GM23338 (cell line): ENCODE measurements at regions not wholly inside any gene's neighbourhood (a gene's known extent, or its start where the extent isn't known, plus 50 kb on each side); places are given as distances from the start of the nearest gene placed in this dataset.

Experiments used
- ATAC-seq: fragments of 200-7000 bp; cut with Tn5 transposase; 3 replicates; pipeline ENCODE4 v1.9.1; 2020
- DNase-seq: peaks from one replicate; pipeline ENCODE4 v3.0.0-alpha.2; 2015; ENCODE audit warnings: low spot score
- H2AFZ ChIP-seq: fragments of 200-600 bp; sonication (generic); 2 replicates; pipeline ENCODE4 v1.8.0; 2016; ENCODE audit warnings: antibody characterized with exemption, mild to moderate bottlenecking, moderate library complexity
- H3F3A ChIP-seq: fragments of 200-600 bp; sonication (generic); replicated peaks from 2 replicates; pipeline ENCODE4 v1.8.0; 2017; ENCODE audit warnings: antibody characterized with exemption, mixed run types, low read depth
- H3K27ac ChIP-seq: fragments of 200-600 bp; sonication (generic); 2 replicates; pipeline ENCODE4 v1.6.1; 2016; ENCODE audit warnings: low read depth
- H3K27me3 ChIP-seq: fragments of 200-600 bp; sonication (generic); 2 replicates; pipeline ENCODE4 v1.8.0; 2016; ENCODE audit warnings: mild to moderate bottlenecking, mixed run types, moderate library complexity; ENCODE audit not compliant: insufficient read depth
- H3K36me3 ChIP-seq: fragments of 200-600 bp; sonication (generic); 2 replicates; pipeline ENCODE4 v1.8.0; 2016; ENCODE audit warnings: mild to moderate bottlenecking; ENCODE audit not compliant: insufficient read depth
- H3K4me1 ChIP-seq: fragments of 200-600 bp; sonication (generic); 2 replicates; pipeline ENCODE4 v1.8.0; 2016; ENCODE audit warnings: mild to moderate bottlenecking, moderate library complexity; ENCODE audit not compliant: insufficient read depth
- H3K4me2 ChIP-seq: fragments of 200-600 bp; sonication (generic); 2 replicates; pipeline ENCODE4 v1.7.1; 2017; ENCODE audit warnings: mixed run types
- H3K4me3 ChIP-seq: fragments of 200-600 bp; sonication (generic); 2 replicates; pipeline ENCODE4 v1.6.1; 2016; ENCODE audit warnings: mixed run types
- H3K79me2 ChIP-seq: fragments of 200-600 bp; sonication (generic); replicated peaks from 2 replicates; pipeline ENCODE4 v1.8.0; 2017; ENCODE audit warnings: mild to moderate bottlenecking; ENCODE audit not compliant: insufficient read depth
- H3K9me2 ChIP-seq: fragments of 200-600 bp; sonication (generic); 2 replicates; pipeline ENCODE4 v1.8.0; 2017; ENCODE audit not compliant: insufficient read depth
- H4K20me1 ChIP-seq: fragments of 200-600 bp; sonication (generic); replicated peaks from 2 replicates; pipeline ENCODE4 v1.8.0; 2017; ENCODE audit warnings: mild to moderate bottlenecking; ENCODE audit not compliant: insufficient read depth
- H3K27ac Mint-ChIP-seq: 2 replicates; pipeline ENCODE4 v1.8.0; 2020; ENCODE audit warnings: inconsistent platforms, mild to moderate bottlenecking, moderate library complexity, mixed read lengths
- H3K27me3 Mint-ChIP-seq: 3 replicates; pipeline ENCODE4 v1.8.0; 2022; ENCODE audit warnings: low read depth, mild to moderate bottlenecking, moderate library complexity, mixed read lengths, inconsistent platforms; ENCODE audit not compliant: insufficient read depth, poor library complexity
- H3K36me3 Mint-ChIP-seq: 3 replicates; pipeline ENCODE4 v1.8.0; 2021; ENCODE audit warnings: low read depth, mild to moderate bottlenecking, inconsistent platforms, moderate library complexity, mixed read lengths
- H3K4me1 Mint-ChIP-seq: 3 replicates; pipeline ENCODE4 v1.8.0; 2020; ENCODE audit warnings: mild to moderate bottlenecking, inconsistent platforms, mixed read lengths
- H3K4me3 Mint-ChIP-seq: 3 replicates; pipeline ENCODE4 v1.8.0; 2021; ENCODE audit warnings: moderate library complexity, mild to moderate bottlenecking, inconsistent platforms, mixed read lengths
- H3K9me3 Mint-ChIP-seq: 3 replicates; pipeline ENCODE4 v1.8.0; 2020; ENCODE audit warnings: moderate library complexity, mild to moderate bottlenecking, inconsistent platforms, mixed read lengths
- CREB1 ChIP-seq: fragments of 250-450 bp; sonication (Bioruptor Pico); IDR thresholded peaks from 2 replicates; pipeline ENCODE4 v1.5.0; 2020; ENCODE audit warnings: low read depth, mild to moderate bottlenecking, moderate library complexity
- CTCF ChIP-seq, 2 experiments: fragments of 200-600 bp in 1 of 2; sonication (generic) in 1 of 2; conservative IDR thresholded peaks; 2 replicates each; pipeline versions ENCODE4 v1.5.1 to v1.6.1; 2016 to 2017; ENCODE audit warnings: antibody characterized with exemption in 2 of 2, low read depth in 2 of 2, mild to moderate bottlenecking in 2 of 2, moderate library complexity in 1 of 2
- EZH2 ChIP-seq: fragments of 200-600 bp; sonication (generic); IDR thresholded peaks from one replicate; pipeline ENCODE4 v1.8.0; 2017; ENCODE audit warnings: antibody characterized with exemption, mild to moderate bottlenecking, low read depth; ENCODE audit not compliant: unreplicated experiment
- EZH2phosphoT487 ChIP-seq: fragments of 200-600 bp; sonication (generic); IDR thresholded peaks from one replicate; pipeline ENCODE4 v1.8.1; 2018; ENCODE audit warnings: antibody characterized with exemption; ENCODE audit not compliant: unreplicated experiment
- JUNB ChIP-seq: IDR thresholded peaks from one replicate; pipeline ENCODE4 v1.6.1; 2016; ENCODE audit warnings: antibody characterized with exemption; ENCODE audit not compliant: unreplicated experiment
- NANOG ChIP-seq: IDR thresholded peaks from 2 replicates; pipeline ENCODE4 v1.6.1; 2016; ENCODE audit warnings: antibody characterized with exemption, borderline replicate concordance
- POLR2AphosphoS5 ChIP-seq: IDR thresholded peaks from 2 replicates; pipeline ENCODE4 v1.6.1; 2016; ENCODE audit warnings: antibody characterized with exemption, low read depth
- REST ChIP-seq: IDR thresholded peaks from one replicate; pipeline ENCODE4 v1.6.1; 2018; ENCODE audit warnings: antibody characterized with exemption; ENCODE audit not compliant: unreplicated experiment
- STAT1 ChIP-seq: IDR thresholded peaks from one replicate; pipeline ENCODE4 v1.6.1; 2016; ENCODE audit warnings: antibody characterized with exemption; ENCODE audit not compliant: unreplicated experiment
- ZNF114 ChIP-seq: fragments of 250-450 bp; sonication (Bioruptor Pico); IDR thresholded peaks from 2 replicates; pipeline ENCODE4 v1.5.0; 2020; ENCODE audit warnings: mild to moderate bottlenecking, moderate library complexity
- ZNF331 ChIP-seq: fragments of 250-450 bp; sonication (Bioruptor Pico); IDR thresholded peaks from 2 replicates; pipeline ENCODE4 v1.5.0; 2020; ENCODE audit warnings: low read depth, mild to moderate bottlenecking, moderate library complexity
- TF ChIP-seq, protein P1 (sequence below): IDR thresholded peaks from 2 replicates; pipeline ENCODE4 v1.6.1; 2016; ENCODE audit warnings: antibody characterized with exemption
- TF ChIP-seq, protein P2 (sequence below): fragments of 250-450 bp; sonication (Bioruptor Pico); IDR thresholded peaks from 2 replicates; pipeline ENCODE4 v1.5.0; 2020; ENCODE audit warnings: mild to moderate bottlenecking, moderate library complexity

DNA sequence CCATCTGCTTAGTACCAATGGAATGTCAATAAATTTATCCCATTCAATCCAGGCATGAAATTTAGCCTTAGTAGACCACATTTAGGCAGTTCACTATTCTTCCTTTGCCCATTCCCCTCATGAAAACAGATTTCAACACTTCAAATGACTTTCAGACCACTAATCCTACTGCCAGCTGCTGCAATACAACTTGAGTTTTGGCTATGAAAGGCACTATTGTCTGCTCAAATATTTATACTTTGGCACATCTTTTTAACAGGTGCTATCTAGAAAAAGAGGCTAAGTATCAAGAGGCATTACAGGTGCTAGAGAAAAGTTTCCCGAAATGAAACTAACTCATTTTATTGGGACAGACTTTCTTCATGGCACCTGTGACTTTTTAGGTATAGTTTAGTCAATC, 499.8 kb downstream of the C12orf50 start:
- Mint-ChIP-seq H3K27me3 (no peaks in the 10 kb centered on the region), H3K36me3 (no peaks in the 10 kb centered on the region), H3K9me3 (peaks cover 6% of the 10 kb centered on the region; the same call in 1 of the 3 replicates), H3K4me3 (no peak overlapping the region), H3K27ac (no peak overlapping the region), H3K4me1 (no peaks in the 10 kb centered on the region)
- Histone ChIP-seq H3K4me1 (no peaks in the 10 kb centered on the region; the same call in 1 of the 2 replicates), H3K9me2 (no peaks in the 10 kb centered on the region), H3K4me3 (no peak overlapping the region), H4K20me1 (no peaks in the 10 kb centered on the region), H3K36me3 (no peaks in the 10 kb centered on the region), H3K27me3 (no peaks in the 10 kb centered on the region), H3K4me2 (no peak overlapping the region), H3K79me2 (no peaks in the 10 kb centered on the region), H2AFZ (no peak overlapping the region), H3K27ac (no peak overlapping the region), H3F3A (no peaks in the 10 kb centered on the region)
- no peak for ATAC-seq
- no peak for DNase-seq
- TF ChIP-seq STAT1 = no peak
- no peak for TF ChIP-seq REST
- no peak for TF ChIP-seq EZH2phosphoT487
- TF ChIP-seq CTCF (conservative IDR thresholded peaks at IDR 0.05; ENCODE audit: low read depth in 2 of 2) = no peak
- TF ChIP-seq, protein P1, sequence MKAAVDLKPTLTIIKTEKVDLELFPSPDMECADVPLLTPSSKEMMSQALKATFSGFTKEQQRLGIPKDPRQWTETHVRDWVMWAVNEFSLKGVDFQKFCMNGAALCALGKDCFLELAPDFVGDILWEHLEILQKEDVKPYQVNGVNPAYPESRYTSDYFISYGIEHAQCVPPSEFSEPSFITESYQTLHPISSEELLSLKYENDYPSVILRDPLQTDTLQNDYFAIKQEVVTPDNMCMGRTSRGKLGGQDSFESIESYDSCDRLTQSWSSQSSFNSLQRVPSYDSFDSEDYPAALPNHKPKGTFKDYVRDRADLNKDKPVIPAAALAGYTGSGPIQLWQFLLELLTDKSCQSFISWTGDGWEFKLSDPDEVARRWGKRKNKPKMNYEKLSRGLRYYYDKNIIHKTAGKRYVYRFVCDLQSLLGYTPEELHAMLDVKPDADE = no peak
- TF ChIP-seq JUNB = no peak
- TF ChIP-seq NANOG = no peak
- no peak for TF ChIP-seq POLR2AphosphoS5
- TF ChIP-seq CREB1 (CRISPR knock-in tag) = no peak
- TF ChIP-seq ZNF331 (CRISPR knock-in tag) = no peak
- no peak for TF ChIP-seq EZH2
- TF ChIP-seq, protein P2, sequence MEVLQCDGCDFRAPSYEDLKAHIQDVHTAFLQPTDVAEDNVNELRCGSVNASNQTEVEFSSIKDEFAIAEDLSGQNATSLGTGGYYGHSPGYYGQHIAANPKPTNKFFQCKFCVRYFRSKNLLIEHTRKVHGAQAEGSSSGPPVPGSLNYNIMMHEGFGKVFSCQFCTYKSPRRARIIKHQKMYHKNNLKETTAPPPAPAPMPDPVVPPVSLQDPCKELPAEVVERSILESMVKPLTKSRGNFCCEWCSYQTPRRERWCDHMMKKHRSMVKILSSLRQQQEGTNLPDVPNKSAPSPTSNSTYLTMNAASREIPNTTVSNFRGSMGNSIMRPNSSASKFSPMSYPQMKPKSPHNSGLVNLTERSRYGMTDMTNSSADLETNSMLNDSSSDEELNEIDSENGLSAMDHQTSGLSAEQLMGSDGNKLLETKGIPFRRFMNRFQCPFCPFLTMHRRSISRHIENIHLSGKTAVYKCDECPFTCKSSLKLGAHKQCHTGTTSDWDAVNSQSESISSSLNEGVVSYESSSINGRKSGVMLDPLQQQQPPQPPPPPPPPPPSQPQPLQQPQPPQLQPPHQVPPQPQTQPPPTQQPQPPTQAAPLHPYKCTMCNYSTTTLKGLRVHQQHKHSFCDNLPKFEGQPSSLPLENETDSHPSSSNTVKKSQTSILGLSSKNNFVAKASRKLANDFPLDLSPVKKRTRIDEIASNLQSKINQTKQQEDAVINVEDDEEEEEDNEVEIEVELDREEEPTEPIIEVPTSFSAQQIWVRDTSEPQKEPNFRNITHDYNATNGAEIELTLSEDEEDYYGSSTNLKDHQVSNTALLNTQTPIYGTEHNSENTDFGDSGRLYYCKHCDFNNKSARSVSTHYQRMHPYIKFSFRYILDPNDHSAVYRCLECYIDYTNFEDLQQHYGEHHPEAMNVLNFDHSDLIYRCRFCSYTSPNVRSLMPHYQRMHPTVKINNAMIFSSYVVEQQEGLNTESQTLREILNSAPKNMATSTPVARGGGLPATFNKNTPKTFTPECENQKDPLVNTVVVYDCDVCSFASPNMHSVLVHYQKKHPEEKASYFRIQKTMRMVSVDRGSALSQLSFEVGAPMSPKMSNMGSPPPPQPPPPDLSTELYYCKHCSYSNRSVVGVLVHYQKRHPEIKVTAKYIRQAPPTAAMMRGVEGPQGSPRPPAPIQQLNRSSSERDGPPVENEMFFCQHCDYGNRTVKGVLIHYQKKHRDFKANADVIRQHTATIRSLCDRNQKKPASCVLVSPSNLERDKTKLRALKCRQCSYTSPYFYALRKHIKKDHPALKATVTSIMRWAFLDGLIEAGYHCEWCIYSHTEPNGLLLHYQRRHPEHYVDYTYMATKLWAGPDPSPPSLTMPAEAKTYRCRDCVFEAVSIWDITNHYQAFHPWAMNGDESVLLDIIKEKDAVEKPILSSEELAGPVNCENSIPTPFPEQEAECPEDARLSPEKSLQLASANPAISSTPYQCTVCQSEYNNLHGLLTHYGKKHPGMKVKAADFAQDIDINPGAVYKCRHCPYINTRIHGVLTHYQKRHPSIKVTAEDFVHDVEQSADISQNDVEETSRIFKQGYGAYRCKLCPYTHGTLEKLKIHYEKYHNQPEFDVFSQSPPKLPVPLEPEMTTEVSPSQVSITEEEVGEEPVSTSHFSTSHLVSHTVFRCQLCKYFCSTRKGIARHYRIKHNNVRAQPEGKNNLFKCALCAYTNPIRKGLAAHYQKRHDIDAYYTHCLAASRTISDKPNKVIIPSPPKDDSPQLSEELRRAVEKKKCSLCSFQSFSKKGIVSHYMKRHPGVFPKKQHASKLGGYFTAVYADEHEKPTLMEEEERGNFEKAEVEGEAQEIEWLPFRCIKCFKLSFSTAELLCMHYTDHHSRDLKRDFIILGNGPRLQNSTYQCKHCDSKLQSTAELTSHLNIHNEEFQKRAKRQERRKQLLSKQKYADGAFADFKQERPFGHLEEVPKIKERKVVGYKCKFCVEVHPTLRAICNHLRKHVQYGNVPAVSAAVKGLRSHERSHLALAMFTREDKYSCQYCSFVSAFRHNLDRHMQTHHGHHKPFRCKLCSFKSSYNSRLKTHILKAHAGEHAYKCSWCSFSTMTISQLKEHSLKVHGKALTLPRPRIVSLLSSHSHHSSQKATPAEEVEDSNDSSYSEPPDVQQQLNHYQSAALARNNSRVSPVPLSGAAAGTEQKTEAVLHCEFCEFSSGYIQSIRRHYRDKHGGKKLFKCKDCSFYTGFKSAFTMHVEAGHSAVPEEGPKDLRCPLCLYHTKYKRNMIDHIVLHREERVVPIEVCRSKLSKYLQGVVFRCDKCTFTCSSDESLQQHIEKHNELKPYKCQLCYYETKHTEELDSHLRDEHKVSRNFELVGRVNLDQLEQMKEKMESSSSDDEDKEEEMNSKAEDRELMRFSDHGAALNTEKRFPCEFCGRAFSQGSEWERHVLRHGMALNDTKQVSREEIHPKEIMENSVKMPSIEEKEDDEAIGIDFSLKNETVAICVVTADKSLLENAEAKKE (CRISPR knock-in tag) = no peak
- no peak for TF ChIP-seq ZNF114 (CRISPR knock-in tag)
